HL-60 (cell line): ENCODE measurements at regions not wholly inside any gene's neighbourhood (a gene's known extent, or its start where the extent isn't known, plus 50 kb on each side); places are given as distances from the start of the nearest gene placed in this dataset.

Experiments used
- DNase-seq, 2 experiments: peaks; one replicate each; pipeline ENCODE4 v3.0.0-alpha.2; 2010 to 2020; ENCODE audit warnings: low read depth in 1 of 2, low spot score in 1 of 2
- H3K27ac ChIP-seq: fragments of 250-450 bp; sonication (Bioruptor Pico); replicated peaks from 2 replicates; pipeline ENCODE4 v1.5.1; 2020; ENCODE audit warnings: mild to moderate bottlenecking, moderate library complexity
- H3K27me3 ChIP-seq: fragments of 250-450 bp; sonication (Bioruptor Pico); 2 replicates; pipeline ENCODE4 v1.5.1; 2021; ENCODE audit warnings: mild to moderate bottlenecking, moderate library complexity; ENCODE audit not compliant: insufficient read depth, poor library complexity, severe bottlenecking
- H3K4me3 ChIP-seq: replicated peaks from 2 replicates; pipeline ENCODE4 v1.5.1; 2011; ENCODE audit warnings: mild to moderate bottlenecking, control low read depth, low read length; ENCODE audit not compliant: insufficient read depth
- GABPA ChIP-seq: IDR thresholded peaks from 2 replicates; pipeline ENCODE4 v1.6.1; 2012; ENCODE audit warnings: low read depth
- POLR2AphosphoS5 ChIP-seq: IDR thresholded peaks from 2 replicates; pipeline ENCODE4 v1.6.1; 2012; ENCODE audit warnings: low read depth
- SPI1 ChIP-seq: IDR thresholded peaks from 2 replicates; pipeline ENCODE4 v1.6.1; 2012; ENCODE audit warnings: low read depth, mild to moderate bottlenecking, borderline replicate concordance
- TF ChIP-seq, protein P1 (sequence below): IDR thresholded peaks from one replicate; pipeline ENCODE4 v1.5.1; 2011; ENCODE audit warnings: low read length, control low read depth, inconsistent platforms; ENCODE audit not compliant: insufficient read depth
- TF ChIP-seq, protein P2 (sequence below): IDR thresholded peaks from 2 replicates; pipeline ENCODE4 v1.6.1; 2012; ENCODE audit warnings: low read depth; ENCODE audit not compliant: insufficient replicate concordance

DNA sequence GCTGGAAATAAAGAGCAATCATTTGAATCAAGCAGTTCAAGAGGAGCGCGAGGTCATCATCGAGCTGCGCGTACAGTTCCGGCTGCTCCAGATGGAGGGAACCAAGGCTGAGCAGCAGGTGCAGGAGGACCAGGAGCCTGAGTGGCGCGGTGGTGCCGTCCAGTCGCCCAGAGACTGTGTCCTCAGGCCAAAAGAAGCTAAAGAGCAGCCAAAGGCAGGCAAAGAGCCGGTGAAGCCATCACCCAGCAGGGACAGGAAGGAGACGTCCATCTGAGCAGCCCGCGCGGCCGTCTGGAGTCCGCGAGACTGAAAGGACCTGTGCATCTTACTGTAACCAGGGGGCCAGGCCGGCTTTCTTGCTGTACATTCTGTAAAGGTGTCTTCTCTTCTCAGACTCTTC is 277.2 kb upstream of the TTC14 start:
- H3K27ac ChIP-seq, result no peak overlapping the region
- H3K27me3 ChIP-seq, result no peaks in the 10 kb centered on the region
- no peak overlapping the region for H3K4me3 ChIP-seq
- no peak for DNase-seq
- TF ChIP-seq, protein P1, sequence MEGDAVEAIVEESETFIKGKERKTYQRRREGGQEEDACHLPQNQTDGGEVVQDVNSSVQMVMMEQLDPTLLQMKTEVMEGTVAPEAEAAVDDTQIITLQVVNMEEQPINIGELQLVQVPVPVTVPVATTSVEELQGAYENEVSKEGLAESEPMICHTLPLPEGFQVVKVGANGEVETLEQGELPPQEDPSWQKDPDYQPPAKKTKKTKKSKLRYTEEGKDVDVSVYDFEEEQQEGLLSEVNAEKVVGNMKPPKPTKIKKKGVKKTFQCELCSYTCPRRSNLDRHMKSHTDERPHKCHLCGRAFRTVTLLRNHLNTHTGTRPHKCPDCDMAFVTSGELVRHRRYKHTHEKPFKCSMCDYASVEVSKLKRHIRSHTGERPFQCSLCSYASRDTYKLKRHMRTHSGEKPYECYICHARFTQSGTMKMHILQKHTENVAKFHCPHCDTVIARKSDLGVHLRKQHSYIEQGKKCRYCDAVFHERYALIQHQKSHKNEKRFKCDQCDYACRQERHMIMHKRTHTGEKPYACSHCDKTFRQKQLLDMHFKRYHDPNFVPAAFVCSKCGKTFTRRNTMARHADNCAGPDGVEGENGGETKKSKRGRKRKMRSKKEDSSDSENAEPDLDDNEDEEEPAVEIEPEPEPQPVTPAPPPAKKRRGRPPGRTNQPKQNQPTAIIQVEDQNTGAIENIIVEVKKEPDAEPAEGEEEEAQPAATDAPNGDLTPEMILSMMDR, result no peak
- TF ChIP-seq, protein P2, sequence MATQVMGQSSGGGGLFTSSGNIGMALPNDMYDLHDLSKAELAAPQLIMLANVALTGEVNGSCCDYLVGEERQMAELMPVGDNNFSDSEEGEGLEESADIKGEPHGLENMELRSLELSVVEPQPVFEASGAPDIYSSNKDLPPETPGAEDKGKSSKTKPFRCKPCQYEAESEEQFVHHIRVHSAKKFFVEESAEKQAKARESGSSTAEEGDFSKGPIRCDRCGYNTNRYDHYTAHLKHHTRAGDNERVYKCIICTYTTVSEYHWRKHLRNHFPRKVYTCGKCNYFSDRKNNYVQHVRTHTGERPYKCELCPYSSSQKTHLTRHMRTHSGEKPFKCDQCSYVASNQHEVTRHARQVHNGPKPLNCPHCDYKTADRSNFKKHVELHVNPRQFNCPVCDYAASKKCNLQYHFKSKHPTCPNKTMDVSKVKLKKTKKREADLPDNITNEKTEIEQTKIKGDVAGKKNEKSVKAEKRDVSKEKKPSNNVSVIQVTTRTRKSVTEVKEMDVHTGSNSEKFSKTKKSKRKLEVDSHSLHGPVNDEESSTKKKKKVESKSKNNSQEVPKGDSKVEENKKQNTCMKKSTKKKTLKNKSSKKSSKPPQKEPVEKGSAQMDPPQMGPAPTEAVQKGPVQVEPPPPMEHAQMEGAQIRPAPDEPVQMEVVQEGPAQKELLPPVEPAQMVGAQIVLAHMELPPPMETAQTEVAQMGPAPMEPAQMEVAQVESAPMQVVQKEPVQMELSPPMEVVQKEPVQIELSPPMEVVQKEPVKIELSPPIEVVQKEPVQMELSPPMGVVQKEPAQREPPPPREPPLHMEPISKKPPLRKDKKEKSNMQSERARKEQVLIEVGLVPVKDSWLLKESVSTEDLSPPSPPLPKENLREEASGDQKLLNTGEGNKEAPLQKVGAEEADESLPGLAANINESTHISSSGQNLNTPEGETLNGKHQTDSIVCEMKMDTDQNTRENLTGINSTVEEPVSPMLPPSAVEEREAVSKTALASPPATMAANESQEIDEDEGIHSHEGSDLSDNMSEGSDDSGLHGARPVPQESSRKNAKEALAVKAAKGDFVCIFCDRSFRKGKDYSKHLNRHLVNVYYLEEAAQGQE, result no peak
- TF ChIP-seq POLR2AphosphoS5 (no peak), GABPA (no peak), SPI1 (no peak)

DNA sequence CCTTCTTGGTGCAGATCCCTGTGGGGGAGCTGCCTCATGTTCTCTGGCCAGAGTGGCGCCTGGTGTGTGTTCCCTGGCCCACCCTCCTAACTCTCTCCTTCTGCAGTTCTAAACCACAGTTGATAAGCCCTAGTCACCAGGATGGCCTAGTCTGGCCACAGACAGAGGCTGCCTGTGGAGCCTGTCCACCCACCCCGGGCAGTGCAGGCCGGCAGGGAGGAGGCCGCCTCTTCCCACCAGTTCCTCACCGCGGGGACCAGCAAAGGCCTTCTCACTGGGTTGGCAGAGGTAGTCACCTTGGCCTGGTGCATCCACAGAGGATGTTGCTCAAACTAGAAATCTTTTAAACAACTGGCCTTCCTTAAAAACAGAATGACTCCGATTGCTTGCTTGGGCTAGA is 276.4 kb upstream of the TTC14 start:
- H3K27ac ChIP-seq, result no peak overlapping the region
- TF ChIP-seq, protein P2, result no peak
- no peak for TF ChIP-seq GABPA
- no peak for TF ChIP-seq SPI1
- H3K27me3 ChIP-seq, result no peaks in the 10 kb centered on the region
- no peak overlapping the region for H3K4me3 ChIP-seq
- DNase-seq, result no peak

DNA sequence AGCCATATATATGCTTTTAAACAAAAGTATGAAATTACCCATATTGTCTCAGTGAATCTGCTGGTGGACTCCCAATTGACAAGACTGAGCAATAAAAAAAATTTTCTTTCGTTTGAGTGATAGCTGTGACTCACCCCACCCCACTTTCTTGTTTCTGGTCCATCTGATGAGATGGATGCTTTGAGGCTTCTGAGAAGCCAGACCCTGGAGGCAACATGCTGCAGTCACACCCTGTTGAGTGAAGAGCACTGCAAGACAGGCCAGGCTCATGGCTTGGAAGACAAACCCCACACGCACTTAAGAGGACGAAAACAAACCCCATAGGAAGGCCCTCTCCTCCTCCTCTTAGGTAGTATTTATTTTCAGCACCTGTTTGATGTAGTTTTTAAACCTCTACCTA is 276.0 kb upstream of the TTC14 start:
- DNase-seq, result no peak
- TF ChIP-seq POLR2AphosphoS5 (no peak), GABPA (no peak), SPI1 (no peak)
- TF ChIP-seq, protein P1, result no peak
- TF ChIP-seq, protein P2, result no peak
- Histone ChIP-seq H3K4me3 (no peak overlapping the region), H3K27me3 (no peaks in the 10 kb centered on the region), H3K27ac (no peak overlapping the region)

DNA sequence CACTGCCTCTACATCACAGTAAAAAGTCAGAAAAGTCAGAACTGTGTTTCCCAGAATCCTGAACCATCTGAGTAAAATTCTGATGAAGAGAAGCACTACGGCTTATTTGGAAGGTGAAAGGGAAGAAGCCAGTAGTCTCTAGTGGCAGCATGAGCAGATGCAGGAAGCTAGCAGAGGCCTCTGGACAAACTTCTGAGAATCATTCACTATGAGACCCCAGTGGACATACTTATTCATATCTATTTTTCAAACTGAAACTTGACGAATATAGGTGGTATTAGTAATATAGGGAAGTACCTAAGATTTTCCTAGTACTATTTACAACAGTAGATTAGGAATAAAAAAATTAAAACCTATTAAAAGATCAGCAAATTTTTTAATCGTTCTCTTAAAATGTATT is 272.8 kb upstream of the TTC14 start:
- DNase-seq, result no peak
- H3K27me3 ChIP-seq, result no peaks in the 10 kb centered on the region
- H3K4me3 ChIP-seq, result no peak overlapping the region
- TF ChIP-seq, protein P2, result no peak
- TF ChIP-seq POLR2AphosphoS5 (no peak), GABPA (no peak), SPI1 (no peak)
- TF ChIP-seq, protein P1, result no peak
- H3K27ac ChIP-seq, result no peak overlapping the region
